ENCODE measurements at regions not wholly inside any gene's neighbourhood (a gene's known extent, or its start where the extent isn't known, plus 50 kb on each side); places are given as distances from the start of the nearest gene placed in this dataset.

DNA sequence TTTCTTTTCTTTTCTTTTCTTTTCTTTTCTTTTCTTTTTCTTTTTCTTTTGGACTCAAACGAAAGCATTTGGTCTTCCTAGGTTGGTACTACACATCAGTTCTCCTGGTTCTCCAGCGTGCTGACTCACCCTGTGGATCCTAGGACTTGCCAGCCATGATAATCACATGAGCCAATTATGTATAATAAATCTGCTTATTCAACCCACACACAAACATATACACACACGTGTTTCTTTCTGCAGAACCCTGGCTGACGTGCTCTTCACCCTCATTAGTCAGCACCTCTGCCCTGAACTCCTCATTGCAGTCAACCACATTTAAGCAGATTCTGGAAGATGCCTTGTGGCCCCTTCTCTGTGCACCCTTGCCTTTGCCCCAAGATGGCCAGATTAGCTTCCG, 162.4 kb upstream of the MYT1L start:
- H3K27ac ChIP-seq (ENCODE audit: low read depth, low read length): no peak overlapping the region
- H3K9ac ChIP-seq (ENCODE audit: low read length in 5 of 5): no peak overlapping the region
- H3K4me3 ChIP-seq (ENCODE audit: low read depth in 1 of 5, low read length in 5 of 5): no peak overlapping the region
- no peaks in the 10 kb centered on the region for H3K4me1 ChIP-seq (ENCODE audit: control insufficient read depth in 5 of 5, insufficient read depth in 5 of 5, low read length in 5 of 5)
- H3K36me3 ChIP-seq (ENCODE audit: control insufficient read depth in 5 of 5, insufficient read depth in 5 of 5, low read length in 5 of 5): no peaks in the 10 kb centered on the region
- no peaks in the 10 kb centered on the region for H3K9me3 ChIP-seq (ENCODE audit: control insufficient read depth in 5 of 5, low read length in 5 of 5)
- H3K27me3 ChIP-seq (ENCODE audit: control insufficient read depth in 5 of 5, insufficient read depth in 4 of 5, low read length in 5 of 5): no peaks in the 10 kb centered on the region

DNA sequence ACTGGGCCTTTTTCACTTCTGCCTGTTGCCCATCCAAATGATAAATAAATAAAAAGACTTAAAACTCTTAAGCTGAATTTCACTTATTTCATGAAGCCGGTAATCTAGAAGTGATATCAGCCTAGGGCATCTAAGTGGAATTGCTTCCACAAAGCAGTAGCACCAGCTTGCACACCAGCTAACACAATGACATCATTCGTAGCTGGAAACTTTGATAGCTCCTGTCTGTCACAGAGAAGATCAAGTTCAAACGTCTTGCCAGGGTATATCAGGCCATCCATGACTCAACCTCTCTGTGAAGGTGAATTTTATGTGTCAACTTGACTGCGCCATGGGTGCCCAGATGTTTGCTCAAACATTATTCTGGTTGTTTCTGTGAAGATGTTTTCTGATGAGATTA, 161.7 kb upstream of the MYT1L start:
- Histone ChIP-seq H3K4me1 (ENCODE audit: control insufficient read depth in 5 of 5, insufficient read depth in 5 of 5, low read length in 5 of 5) (no peaks in the 10 kb centered on the region), H3K27me3 (ENCODE audit: control insufficient read depth in 5 of 5, insufficient read depth in 4 of 5, low read length in 5 of 5) (no peaks in the 10 kb centered on the region), H3K36me3 (ENCODE audit: control insufficient read depth in 5 of 5, insufficient read depth in 5 of 5, low read length in 5 of 5) (no peaks in the 10 kb centered on the region), H3K9me3 (ENCODE audit: control insufficient read depth in 5 of 5, low read length in 5 of 5) (no peaks in the 10 kb centered on the region), H3K9ac (ENCODE audit: low read length in 5 of 5) (no peak overlapping the region), H3K27ac (ENCODE audit: low read depth, low read length) (no peak overlapping the region), H3K4me3 (ENCODE audit: low read depth in 1 of 5, low read length in 5 of 5) (no peak overlapping the region)

DNA sequence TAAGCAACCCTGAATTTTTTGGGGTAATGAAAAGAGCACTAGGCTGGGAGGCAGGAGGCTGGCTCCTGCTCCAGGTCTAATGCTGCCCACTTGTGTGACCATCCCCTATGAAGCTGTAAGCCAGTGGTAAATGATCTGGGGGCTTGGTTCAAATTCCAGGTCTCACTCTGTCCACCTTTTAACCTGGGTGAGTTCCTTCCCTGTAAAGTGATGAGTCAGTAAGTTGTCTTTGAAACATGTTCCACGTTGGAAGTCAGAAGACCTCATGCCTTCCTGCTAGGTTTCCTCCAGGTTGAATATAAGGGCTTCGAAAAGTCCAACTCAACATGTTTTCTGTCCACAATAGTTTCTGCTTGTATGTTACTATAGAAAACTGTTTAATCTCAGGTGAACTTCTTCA, 160.9 kb upstream of the MYT1L start:
- no peak overlapping the region for H3K4me3 ChIP-seq (ENCODE audit: low read depth in 1 of 5, low read length in 5 of 5)
- H3K27ac ChIP-seq (ENCODE audit: low read depth, low read length): no peak overlapping the region
- no peaks in the 10 kb centered on the region for H3K9me3 ChIP-seq (ENCODE audit: control insufficient read depth in 5 of 5, low read length in 5 of 5)
- no peaks in the 10 kb centered on the region for H3K36me3 ChIP-seq (ENCODE audit: control insufficient read depth in 5 of 5, insufficient read depth in 5 of 5, low read length in 5 of 5)
- no peaks in the 10 kb centered on the region for H3K4me1 ChIP-seq (ENCODE audit: control insufficient read depth in 5 of 5, insufficient read depth in 5 of 5, low read length in 5 of 5)
- no peak overlapping the region for H3K9ac ChIP-seq (ENCODE audit: low read length in 5 of 5)
- no peaks in the 10 kb centered on the region for H3K27me3 ChIP-seq (ENCODE audit: control insufficient read depth in 5 of 5, insufficient read depth in 4 of 5, low read length in 5 of 5)

GRCh38 chr2:2484301-2484700, 153.2 kb upstream of the MYT1L start:
- no peak overlapping the region for H3K9ac ChIP-seq (ENCODE audit: low read length in 5 of 5)
- no peak overlapping the region for H3K4me3 ChIP-seq (ENCODE audit: low read depth in 1 of 5, low read length in 5 of 5)
- peaks cover 0 to 4% (median 0%) of the 10 kb centered on the region in 5 donors for H3K27me3 ChIP-seq (ENCODE audit: control insufficient read depth in 5 of 5, insufficient read depth in 4 of 5, low read length in 5 of 5)
- H3K36me3 ChIP-seq (ENCODE audit: control insufficient read depth in 5 of 5, insufficient read depth in 5 of 5, low read length in 5 of 5): no peaks in the 10 kb centered on the region
- no peaks in the 10 kb centered on the region for H3K4me1 ChIP-seq (ENCODE audit: control insufficient read depth in 5 of 5, insufficient read depth in 5 of 5, low read length in 5 of 5)
- peaks cover 0 to 5% (median 0%) of the 10 kb centered on the region in 5 donors for H3K9me3 ChIP-seq (ENCODE audit: control insufficient read depth in 5 of 5, low read length in 5 of 5)
- no peak overlapping the region for H3K27ac ChIP-seq (ENCODE audit: low read depth, low read length)

DNA sequence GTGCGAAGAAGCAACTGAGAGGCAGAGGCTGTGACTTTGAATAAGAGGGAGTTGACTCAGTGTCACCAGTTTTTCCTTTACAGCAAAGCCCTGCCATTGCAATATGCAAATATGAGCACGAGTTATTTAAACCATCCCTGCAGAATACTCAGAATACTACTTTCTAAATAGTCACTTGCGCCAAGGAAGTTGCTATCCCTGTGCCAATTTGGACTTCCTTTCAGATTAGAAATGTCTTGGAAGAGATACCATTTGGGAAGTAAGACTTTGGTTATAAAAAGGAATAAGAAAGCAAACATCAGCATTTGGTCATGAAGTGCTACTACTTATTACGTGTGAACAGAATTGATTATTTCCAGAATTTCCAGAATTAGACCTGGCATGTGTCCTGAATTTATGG, 151.8 kb upstream of the MYT1L start:
- Histone ChIP-seq H3K27ac (ENCODE audit: low read depth, low read length) (no peak overlapping the region), H3K27me3 (ENCODE audit: control insufficient read depth in 5 of 5, insufficient read depth in 4 of 5, low read length in 5 of 5) (peaks cover 0 to 4% (median 0%) of the 10 kb centered on the region in 5 donors), H3K4me1 (ENCODE audit: control insufficient read depth in 5 of 5, insufficient read depth in 5 of 5, low read length in 5 of 5) (no peaks in the 10 kb centered on the region), H3K36me3 (ENCODE audit: control insufficient read depth in 5 of 5, insufficient read depth in 5 of 5, low read length in 5 of 5) (no peaks in the 10 kb centered on the region), H3K9me3 (ENCODE audit: control insufficient read depth in 5 of 5, low read length in 5 of 5) (peaks cover 0 to 5% (median 0%) of the 10 kb centered on the region in 5 donors), H3K4me3 (ENCODE audit: low read depth in 1 of 5, low read length in 5 of 5) (no peak overlapping the region), H3K9ac (ENCODE audit: low read length in 5 of 5) (no peak overlapping the region)

DNA sequence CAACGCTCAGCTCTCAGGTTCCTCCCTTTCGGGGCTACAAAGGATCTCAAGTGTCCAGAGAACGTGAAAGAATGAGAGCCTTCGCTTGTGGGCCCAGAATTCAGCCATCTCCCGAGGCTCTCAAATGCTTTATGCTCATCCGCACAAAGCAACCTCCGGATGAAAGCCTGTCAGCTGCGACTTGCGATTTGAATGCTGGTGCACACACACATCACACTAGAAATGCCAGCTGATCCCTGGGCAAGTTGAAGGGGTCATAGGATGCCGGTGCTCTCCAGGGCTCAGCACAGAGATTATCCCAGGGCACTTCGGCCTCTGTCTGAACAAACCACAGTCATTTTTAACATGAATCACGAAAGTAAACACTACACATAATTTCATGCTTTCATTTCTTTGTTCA, 141.8 kb upstream of the MYT1L start:
- Histone ChIP-seq H3K9me3 (ENCODE audit: control insufficient read depth in 5 of 5, low read length in 5 of 5) (no peaks in the 10 kb centered on the region), H3K4me3 (ENCODE audit: low read depth in 1 of 5, low read length in 5 of 5) (no peak overlapping the region), H3K4me1 (ENCODE audit: control insufficient read depth in 5 of 5, insufficient read depth in 5 of 5, low read length in 5 of 5) (no peaks in the 10 kb centered on the region), H3K27ac (ENCODE audit: low read depth, low read length) (no peak overlapping the region), H3K9ac (ENCODE audit: low read length in 5 of 5) (no peak overlapping the region), H3K36me3 (ENCODE audit: control insufficient read depth in 5 of 5, insufficient read depth in 5 of 5, low read length in 5 of 5) (no peaks in the 10 kb centered on the region), H3K27me3 (ENCODE audit: control insufficient read depth in 5 of 5, insufficient read depth in 4 of 5, low read length in 5 of 5) (peaks cover 0 to 3% (median 0%) of the 10 kb centered on the region in 5 donors)

- Histone ChIP-seq H3K4me3 (ENCODE audit: low read depth in 1 of 5, low read length in 5 of 5) (no peak overlapping the region), H3K27me3 (ENCODE audit: control insufficient read depth in 5 of 5, insufficient read depth in 4 of 5, low read length in 5 of 5) (peaks cover 0 to 3% (median 0%) of the 10 kb centered on the region in 5 donors), H3K9ac (ENCODE audit: low read length in 5 of 5) (no peak overlapping the region), H3K27ac (ENCODE audit: low read depth, low read length) (no peak overlapping the region), H3K9me3 (ENCODE audit: control insufficient read depth in 5 of 5, low read length in 5 of 5) (no peaks in the 10 kb centered on the region), H3K4me1 (ENCODE audit: control insufficient read depth in 5 of 5, insufficient read depth in 5 of 5, low read length in 5 of 5) (no peaks in the 10 kb centered on the region), H3K36me3 (ENCODE audit: control insufficient read depth in 5 of 5, insufficient read depth in 5 of 5, low read length in 5 of 5) (no peaks in the 10 kb centered on the region)
Observed at GRCh38 chr2:2472044-2472443, 141.0 kb upstream of the MYT1L start.

DNA sequence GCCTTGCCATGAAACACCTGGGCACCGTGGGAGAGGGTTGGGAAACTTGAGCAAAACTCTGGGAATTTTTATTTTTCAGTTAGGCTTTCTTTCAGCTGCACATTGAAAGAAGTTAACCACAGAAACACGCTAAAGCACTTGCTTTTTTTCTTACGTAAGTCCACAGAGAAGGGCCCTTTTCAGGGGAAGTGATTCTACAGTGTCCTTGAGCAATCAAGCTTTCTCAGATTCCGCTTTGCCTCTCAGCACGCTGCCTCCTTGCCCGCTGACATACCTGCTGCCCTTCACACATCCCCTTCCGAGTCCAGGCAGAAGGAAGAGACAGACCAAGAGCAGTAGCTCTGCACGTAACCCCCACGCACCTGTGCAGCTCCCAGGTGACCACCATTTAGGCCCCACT, 135.5 kb upstream of the MYT1L start:
- Histone ChIP-seq H3K36me3 (ENCODE audit: control insufficient read depth in 5 of 5, insufficient read depth in 5 of 5, low read length in 5 of 5) (no peaks in the 10 kb centered on the region), H3K27me3 (ENCODE audit: control insufficient read depth in 5 of 5, insufficient read depth in 4 of 5, low read length in 5 of 5) (peaks cover 0 to 9% (median 3%) of the 10 kb centered on the region in 5 donors), H3K27ac (ENCODE audit: low read depth, low read length) (no peak overlapping the region), H3K9ac (ENCODE audit: low read length in 5 of 5) (no peak overlapping the region), H3K4me3 (ENCODE audit: low read depth in 1 of 5, low read length in 5 of 5) (no peak overlapping the region), H3K9me3 (ENCODE audit: control insufficient read depth in 5 of 5, low read length in 5 of 5) (no peaks in the 10 kb centered on the region), H3K4me1 (ENCODE audit: control insufficient read depth in 5 of 5, insufficient read depth in 5 of 5, low read length in 5 of 5) (peaks cover 0 to 6% (median 5%) of the 10 kb centered on the region in 5 donors)

- no peak overlapping the region for H3K27ac ChIP-seq (ENCODE audit: low read depth, low read length)
- no peak overlapping the region for H3K9ac ChIP-seq (ENCODE audit: low read length in 5 of 5)
- no peaks in the 10 kb centered on the region for H3K36me3 ChIP-seq (ENCODE audit: control insufficient read depth in 5 of 5, insufficient read depth in 5 of 5, low read length in 5 of 5)
- H3K27me3 ChIP-seq (ENCODE audit: control insufficient read depth in 5 of 5, insufficient read depth in 4 of 5, low read length in 5 of 5): peaks cover 0 to 9% (median 3%) of the 10 kb centered on the region in 5 donors
- H3K4me1 ChIP-seq (ENCODE audit: control insufficient read depth in 5 of 5, insufficient read depth in 5 of 5, low read length in 5 of 5): peaks cover 0 to 6% (median 5%) of the 10 kb centered on the region in 5 donors
- no peaks in the 10 kb centered on the region for H3K9me3 ChIP-seq (ENCODE audit: control insufficient read depth in 5 of 5, low read length in 5 of 5)
- peak overlapping the region in 1 of 5 donors; percentile 15 for H3K4me3 ChIP-seq (ENCODE audit: low read depth in 1 of 5, low read length in 5 of 5)
Observed at GRCh38 chr2:2464643-2465042, 133.6 kb upstream of the MYT1L start.

GRCh38 chr2:2464094-2464493, 133.0 kb upstream of the MYT1L start:
- H3K27me3 ChIP-seq (ENCODE audit: control insufficient read depth in 5 of 5, insufficient read depth in 4 of 5, low read length in 5 of 5): peaks cover 0 to 9% (median 3%) of the 10 kb centered on the region in 5 donors
- H3K4me3 ChIP-seq (ENCODE audit: low read depth in 1 of 5, low read length in 5 of 5): peak overlapping the region in 4 of 5 donors; percentile 15 to 53 (median 24)
- H3K4me1 ChIP-seq (ENCODE audit: control insufficient read depth in 5 of 5, insufficient read depth in 5 of 5, low read length in 5 of 5): peaks cover 0 to 6% (median 5%) of the 10 kb centered on the region in 5 donors
- H3K9me3 ChIP-seq (ENCODE audit: control insufficient read depth in 5 of 5, low read length in 5 of 5): no peaks in the 10 kb centered on the region
- H3K36me3 ChIP-seq (ENCODE audit: control insufficient read depth in 5 of 5, insufficient read depth in 5 of 5, low read length in 5 of 5): no peaks in the 10 kb centered on the region
- no peak overlapping the region for H3K27ac ChIP-seq (ENCODE audit: low read depth, low read length)
- peak overlapping the region in 1 of 5 donors; percentile 11 for H3K9ac ChIP-seq (ENCODE audit: low read length in 5 of 5)

DNA sequence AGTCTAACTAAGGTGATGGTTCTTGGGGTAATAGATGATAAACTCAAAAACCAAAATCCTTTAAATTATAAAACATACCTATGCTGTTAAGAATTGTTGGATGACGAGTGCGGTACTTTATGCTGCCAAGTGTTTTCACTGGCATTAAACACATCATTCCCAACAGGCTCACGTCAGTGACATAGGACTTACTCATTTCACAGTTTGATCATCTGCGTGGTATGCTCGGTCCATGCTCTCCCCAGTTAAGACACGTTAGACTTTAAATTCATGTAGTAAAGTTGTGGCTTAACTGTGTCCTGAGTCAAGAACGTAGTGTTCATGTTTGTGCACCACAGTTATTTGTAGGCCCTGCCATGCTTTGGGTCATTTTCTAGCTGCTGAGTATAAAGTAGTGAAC, 125.6 kb upstream of the MYT1L start:
- H3K9ac ChIP-seq (ENCODE audit: low read length in 5 of 5): no peak overlapping the region
- peaks cover 0 to 2% (median 0%) of the 10 kb centered on the region in 5 donors for H3K9me3 ChIP-seq (ENCODE audit: control insufficient read depth in 5 of 5, low read length in 5 of 5)
- no peaks in the 10 kb centered on the region for H3K4me1 ChIP-seq (ENCODE audit: control insufficient read depth in 5 of 5, insufficient read depth in 5 of 5, low read length in 5 of 5)
- H3K36me3 ChIP-seq (ENCODE audit: control insufficient read depth in 5 of 5, insufficient read depth in 5 of 5, low read length in 5 of 5): no peaks in the 10 kb centered on the region
- H3K4me3 ChIP-seq (ENCODE audit: low read depth in 1 of 5, low read length in 5 of 5): no peak overlapping the region
- no peak overlapping the region for H3K27ac ChIP-seq (ENCODE audit: low read depth, low read length)
- peaks cover 0 to 4% (median 0%) of the 10 kb centered on the region in 5 donors for H3K27me3 ChIP-seq (ENCODE audit: control insufficient read depth in 5 of 5, insufficient read depth in 4 of 5, low read length in 5 of 5)
